Subcutaneous abdominal adipose tissue (tissue), 5 donors: ENCODE measurements at regions not wholly inside any gene's neighbourhood (a gene's known extent, or its start where the extent isn't known, plus 50 kb on each side); places are given as distances from the start of the nearest gene placed in this dataset.

Experiments used
- H3K27ac ChIP-seq: one replicate; pipeline ENCODE4 v1.7.0; 2013; ENCODE audit warnings: low read depth, mild to moderate bottlenecking, inconsistent platforms, low read length, moderate library complexity
- H3K27me3 ChIP-seq, 5 donors: one replicate each; pipeline ENCODE4 v1.7.0; 2013; ENCODE audit warnings: low read length in 5 of 5, inconsistent platforms in 1 of 5; ENCODE audit not compliant: control insufficient read depth in 5 of 5, insufficient read depth in 4 of 5
- H3K36me3 ChIP-seq, 5 donors: one replicate each; pipeline ENCODE4 v1.7.0; 2013; ENCODE audit warnings: low read length in 5 of 5; ENCODE audit not compliant: control insufficient read depth in 5 of 5, insufficient read depth in 5 of 5
- H3K4me1 ChIP-seq, 5 donors: one replicate each; pipeline ENCODE4 v1.7.0; 2013; ENCODE audit warnings: low read length in 5 of 5, mild to moderate bottlenecking in 3 of 5, moderate library complexity in 1 of 5; ENCODE audit not compliant: control insufficient read depth in 5 of 5, insufficient read depth in 5 of 5
- H3K4me3 ChIP-seq, 5 donors: one replicate each; pipeline ENCODE4 v1.7.0; 2013; ENCODE audit warnings: low read length in 5 of 5, low read depth in 1 of 5
- H3K9ac ChIP-seq, 5 donors: one replicate each; pipeline ENCODE4 v1.7.0; 2013; ENCODE audit warnings: low read length in 5 of 5, mild to moderate bottlenecking in 4 of 5, moderate library complexity in 3 of 5
- H3K9me3 ChIP-seq, 5 donors: one replicate each; pipeline ENCODE4 v1.7.0; 2013; ENCODE audit warnings: low read length in 5 of 5; ENCODE audit not compliant: control insufficient read depth in 5 of 5
- donor health status: healthy.
- donor health status: healthy.
- donor health status: healthy.
- donor health status: healthy.
- donor health status: healthy.

- H3K27ac ChIP-seq = no peak overlapping the region
- H3K4me3 ChIP-seq = no peak overlapping the region
- H3K27me3 ChIP-seq = no peaks in the 10 kb centered on the region
- peaks cover 0 to 8% (median 4%) of the 10 kb centered on the region in 5 donors for H3K9me3 ChIP-seq
- no peaks in the 10 kb centered on the region for H3K36me3 ChIP-seq
- H3K4me1 ChIP-seq = no peaks in the 10 kb centered on the region
- no peak overlapping the region for H3K9ac ChIP-seq
Observed at GRCh38 chr4:182126096-182126495, 117.1 kb upstream of the TENM3 start.

GRCh38 chr4:182126603-182127002 is 116.6 kb upstream of the TENM3 start:
- H3K4me1 ChIP-seq = no peaks in the 10 kb centered on the region
- no peak overlapping the region for H3K4me3 ChIP-seq
- H3K9ac ChIP-seq = no peak overlapping the region
- no peak overlapping the region for H3K27ac ChIP-seq
- H3K9me3 ChIP-seq = peaks cover 0 to 8% (median 4%) of the 10 kb centered on the region in 5 donors
- H3K36me3 ChIP-seq = no peaks in the 10 kb centered on the region
- H3K27me3 ChIP-seq = no peaks in the 10 kb centered on the region

- H3K27me3 ChIP-seq = no peaks in the 10 kb centered on the region
- H3K27ac ChIP-seq = no peak overlapping the region
- H3K9ac ChIP-seq = no peak overlapping the region
- no peaks in the 10 kb centered on the region for H3K4me1 ChIP-seq
- H3K9me3 ChIP-seq = no peaks in the 10 kb centered on the region
- H3K4me3 ChIP-seq = no peak overlapping the region
- no peaks in the 10 kb centered on the region for H3K36me3 ChIP-seq
Observed at GRCh38 chr4:182133033-182133432, 110.2 kb upstream of the TENM3 start.

- no peak overlapping the region for H3K9ac ChIP-seq
- no peaks in the 10 kb centered on the region for H3K4me1 ChIP-seq
- no peak overlapping the region for H3K27ac ChIP-seq
- no peaks in the 10 kb centered on the region for H3K36me3 ChIP-seq
- H3K27me3 ChIP-seq = no peaks in the 10 kb centered on the region
- no peaks in the 10 kb centered on the region for H3K9me3 ChIP-seq
- no peak overlapping the region for H3K4me3 ChIP-seq
Observed at GRCh38 chr4:182134261-182134660, 108.9 kb upstream of the TENM3 start.

GRCh38 chr4:182136201-182136600 is 107.0 kb upstream of the TENM3 start:
- Histone ChIP-seq H3K9me3 (no peaks in the 10 kb centered on the region), H3K4me3 (no peak overlapping the region), H3K36me3 (no peaks in the 10 kb centered on the region), H3K4me1 (peaks cover 0 to 4% (median 0%) of the 10 kb centered on the region in 5 donors), H3K9ac (no peak overlapping the region), H3K27ac (no peak overlapping the region), H3K27me3 (peaks cover 0 to 8% (median 3%) of the 10 kb centered on the region in 5 donors)

- no peak overlapping the region for H3K9ac ChIP-seq
Observed at GRCh38 chr4:182137343-182137742, 105.9 kb upstream of the TENM3 start.

GRCh38 chr4:182139491-182139890 is 103.7 kb upstream of the TENM3 start:
- Histone ChIP-seq H3K4me1 (peaks cover 2 to 30% (median 15%) of the 10 kb centered on the region in 5 donors), H3K27ac (no peak overlapping the region), H3K27me3 (peaks cover 0 to 30% (median 7%) of the 10 kb centered on the region in 5 donors), H3K4me3 (peak overlapping the region in 1 of 5 donors; percentile 49), H3K36me3 (no peaks in the 10 kb centered on the region), H3K9me3 (no peaks in the 10 kb centered on the region), H3K9ac (no peak overlapping the region)

More at GRCh38 chr4:182137343-182137742, 105.9 kb upstream of the TENM3 start:
- H3K27ac ChIP-seq = no peak overlapping the region
- H3K27me3 ChIP-seq = peaks cover 0 to 17% (median 3%) of the 10 kb centered on the region in 5 donors
- peaks cover 0 to 15% (median 5%) of the 10 kb centered on the region in 5 donors for H3K4me1 ChIP-seq
- H3K4me3 ChIP-seq = no peak overlapping the region
- H3K9me3 ChIP-seq = no peaks in the 10 kb centered on the region
- no peaks in the 10 kb centered on the region for H3K36me3 ChIP-seq

- Histone ChIP-seq H3K9me3 (no peaks in the 10 kb centered on the region), H3K27ac (no peak overlapping the region), H3K9ac (no peak overlapping the region), H3K4me1 (peaks cover 5 to 33% (median 17%) of the 10 kb centered on the region in 5 donors), H3K27me3 (peaks cover 0 to 36% (median 14%) of the 10 kb centered on the region in 5 donors), H3K4me3 (no peak overlapping the region), H3K36me3 (no peaks in the 10 kb centered on the region)
Observed at GRCh38 chr4:182140547-182140946, 102.7 kb upstream of the TENM3 start.

- H3K36me3 ChIP-seq = no peaks in the 10 kb centered on the region
- H3K9me3 ChIP-seq = no peaks in the 10 kb centered on the region
- no peak overlapping the region for H3K27ac ChIP-seq
- peak overlapping the region in 1 of 5 donors; percentile 7 for H3K4me3 ChIP-seq
- peaks cover 0 to 36% (median 16%) of the 10 kb centered on the region in 5 donors for H3K27me3 ChIP-seq
- no peak overlapping the region for H3K9ac ChIP-seq
- peaks cover 5 to 35% (median 19%) of the 10 kb centered on the region in 5 donors for H3K4me1 ChIP-seq
Observed at GRCh38 chr4:182141061-182141460, 102.1 kb upstream of the TENM3 start.

GRCh38 chr4:182142176-182143085 is 100.8 kb upstream of the TENM3 start:
- Histone ChIP-seq H3K36me3 (no peaks in the 10 kb centered on the region), H3K9ac (peak overlapping the region; percentile 1 to 95 (median 73)), H3K4me3 (peak overlapping the region; percentile 61 to 82 (median 74)), H3K27me3 (peaks cover 0 to 36% (median 16%) of the 10 kb centered on the region in 5 donors), H3K9me3 (no peaks in the 10 kb centered on the region), H3K27ac (peak overlapping the region; percentile 91), H3K4me1 (peaks cover 5 to 35% (median 19%) of the 10 kb centered on the region in 5 donors)
